H1 (cell line): ENCODE measurements at regions not wholly inside any gene's neighbourhood (a gene's known extent, or its start where the extent isn't known, plus 50 kb on each side); places are given as distances from the start of the nearest gene placed in this dataset.

Experiments
- BCL11A ChIP-seq, 2 experiments: IDR thresholded peaks; one replicate each; pipeline ENCODE4 v1.6.1; 2011; ENCODE audit warnings: low read depth in 2 of 2, low read length in 2 of 2, mild to moderate bottlenecking in 2 of 2
- JUN ChIP-seq: IDR thresholded peaks from 2 replicates; pipeline ENCODE4 v1.6.1; 2011; ENCODE audit warnings: low read depth, mild to moderate bottlenecking, improper control_type of control experiment, low read length

- TF ChIP-seq BCL11A (IDR thresholded peaks at IDR 0.05; ENCODE audit: low read depth in 2 of 2, low read length in 2 of 2) (no peak), JUN (no peak)
These were observed 58.3 kb downstream of the MID1IP1 start (continued) for GRCh38 chrX:38859602-38860001.
